SU-DHL-6 (cell line): ENCODE measurements at regions not wholly inside any gene's neighbourhood (a gene's known extent, or its start where the extent isn't known, plus 50 kb on each side); places are given as distances from the start of the nearest gene placed in this dataset.

Experiments used
- H2AFZ ChIP-seq: fragments of 200-600 bp; sonication (generic); 2 replicates; pipeline ENCODE4 v1.6.1; 2014; ENCODE audit warnings: low read depth, mild to moderate bottlenecking, moderate library complexity, mixed read lengths, antibody characterized with exemption, low read length; ENCODE audit not compliant: severe bottlenecking
- H3F3A ChIP-seq: fragments of 200-600 bp; shearing (Covaris generic); 2 replicates; pipeline ENCODE4 v1.6.0; 2016; ENCODE audit warnings: antibody characterized with exemption, mild to moderate bottlenecking; ENCODE audit not compliant: insufficient read depth
- H3K27ac ChIP-seq: fragments of 200-600 bp; sonication (generic); 2 replicates; pipeline ENCODE4 v1.5.1; 2016; ENCODE audit warnings: low read depth, mild to moderate bottlenecking, low read length, moderate library complexity, mixed read lengths
- H3K27me3 ChIP-seq: fragments of 200-600 bp; sonication (generic), shearing (Covaris generic); 2 replicates; pipeline ENCODE4 v1.6.0; 2014; ENCODE audit warnings: mild to moderate bottlenecking, low read length
- H3K36me3 ChIP-seq: fragments of 200-600 bp; sonication (generic); 2 replicates; pipeline ENCODE4 v1.6.1; 2014; ENCODE audit warnings: mild to moderate bottlenecking, low read length, mixed read lengths
- H3K4me2 ChIP-seq: fragments of 300-600, 200-600 bp; shearing (Covaris generic), sonication (generic); 2 replicates; pipeline ENCODE4 v1.6.0; 2014; ENCODE audit warnings: low read length, low read depth, mild to moderate bottlenecking; ENCODE audit not compliant: poor library complexity, severe bottlenecking
- H3K4me3 ChIP-seq: fragments of 200-600 bp; sonication (generic); 2 replicates; pipeline ENCODE4 v1.5.1; 2014; ENCODE audit warnings: antibody characterized with exemption, low read length, mild to moderate bottlenecking, mixed read lengths; ENCODE audit not compliant: insufficient read depth, poor library complexity, severe bottlenecking
- H3K79me2 ChIP-seq: fragments of 200-600 bp; sonication (generic); 2 replicates; pipeline ENCODE4 v1.6.1; 2014; ENCODE audit warnings: mild to moderate bottlenecking, low read length, moderate library complexity; ENCODE audit not compliant: insufficient read depth
- H3K9ac ChIP-seq: fragments of 200-600 bp; sonication (generic); 2 replicates; pipeline ENCODE4 v1.7.0; 2014; ENCODE audit warnings: mild to moderate bottlenecking, low read length
- H3K9me2 ChIP-seq: fragments of 200-600 bp; sonication (generic); replicated peaks from 2 replicates; pipeline ENCODE4 v1.6.1; 2014; ENCODE audit warnings: low read length; ENCODE audit not compliant: insufficient read depth
- H3K9me3 ChIP-seq: fragments of 200-600 bp; sonication (generic); 2 replicates; pipeline ENCODE4 v1.6.1; 2014; ENCODE audit warnings: low read length, mixed read lengths; ENCODE audit not compliant: insufficient read depth
- H4K20me1 ChIP-seq: fragments of 200-600 bp; sonication (generic); 2 replicates; pipeline ENCODE4 v1.6.1; 2014; ENCODE audit warnings: low read depth, mild to moderate bottlenecking, antibody characterized with exemption, low read length, moderate library complexity, mixed read lengths
- CTCF ChIP-seq: fragments of 200-600 bp; sonication (generic); IDR thresholded peaks from one replicate; pipeline ENCODE4 v1.5.1; 2017; ENCODE audit warnings: antibody characterized with exemption, mild to moderate bottlenecking, low read length, moderate library complexity; ENCODE audit not compliant: insufficient read depth, poor library complexity, severe bottlenecking
- EZH2phosphoT487 ChIP-seq: fragments of 200-600 bp; sonication (generic), shearing (Covaris generic); conservative IDR thresholded peaks from 2 replicates; pipeline ENCODE4 v1.6.1; 2018; ENCODE audit warnings: mild to moderate bottlenecking, antibody characterized with exemption, low read length, moderate library complexity, mixed read lengths

- no peaks in the 10 kb centered on the region for H4K20me1 ChIP-seq
- no peaks in the 10 kb centered on the region for H3K27me3 ChIP-seq
- no peak overlapping the region for H3K9ac ChIP-seq
- no peaks in the 10 kb centered on the region for H3K9me3 ChIP-seq
- H3K36me3 ChIP-seq: no peaks in the 10 kb centered on the region
- no peaks in the 10 kb centered on the region for H3F3A ChIP-seq
- no peak overlapping the region for H3K4me2 ChIP-seq
- no peaks in the 10 kb centered on the region for H3K79me2 ChIP-seq
- H3K9me2 ChIP-seq: no peaks in the 10 kb centered on the region
- no peak overlapping the region for H3K4me3 ChIP-seq
- no peak overlapping the region for H2AFZ ChIP-seq
- H3K27ac ChIP-seq: no peak overlapping the region
- TF ChIP-seq CTCF (no peak), EZH2phosphoT487 (no peak)
Measured at GRCh38 chr21:38942748-38943211, 137.1 kb downstream of the ETS2 start.

DNA sequence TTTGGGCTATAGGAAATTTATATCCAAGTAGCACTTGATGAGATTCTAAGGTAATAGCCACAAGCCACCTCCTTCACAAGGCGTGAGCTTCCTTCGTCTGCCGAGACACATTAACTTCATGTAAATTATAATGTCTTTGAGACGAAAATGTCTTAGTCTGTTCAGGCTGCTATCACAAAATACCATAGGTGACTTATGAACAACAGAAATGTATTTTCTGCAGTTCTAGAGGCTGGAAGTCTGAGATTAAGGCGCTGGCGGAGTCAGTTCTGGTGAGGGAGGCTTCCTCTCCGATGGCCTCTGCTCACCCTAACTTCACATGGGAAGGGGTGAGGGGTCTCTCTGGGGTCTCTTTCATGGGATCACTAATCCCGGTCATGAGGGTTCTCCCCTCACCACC lies 133.0 kb downstream of the ETS2 start:
- Histone ChIP-seq H3K4me3 (no peak overlapping the region), H3K79me2 (no peaks in the 10 kb centered on the region), H3K27me3 (no peaks in the 10 kb centered on the region), H3K4me2 (no peak overlapping the region), H3K9ac (no peak overlapping the region), H4K20me1 (no peaks in the 10 kb centered on the region), H2AFZ (no peak overlapping the region), H3K27ac (no peak overlapping the region), H3K9me3 (no peaks in the 10 kb centered on the region), H3K36me3 (no peaks in the 10 kb centered on the region), H3K9me2 (no peaks in the 10 kb centered on the region), H3F3A (no peaks in the 10 kb centered on the region)
- TF ChIP-seq EZH2phosphoT487 (no peak), CTCF (no peak)

DNA sequence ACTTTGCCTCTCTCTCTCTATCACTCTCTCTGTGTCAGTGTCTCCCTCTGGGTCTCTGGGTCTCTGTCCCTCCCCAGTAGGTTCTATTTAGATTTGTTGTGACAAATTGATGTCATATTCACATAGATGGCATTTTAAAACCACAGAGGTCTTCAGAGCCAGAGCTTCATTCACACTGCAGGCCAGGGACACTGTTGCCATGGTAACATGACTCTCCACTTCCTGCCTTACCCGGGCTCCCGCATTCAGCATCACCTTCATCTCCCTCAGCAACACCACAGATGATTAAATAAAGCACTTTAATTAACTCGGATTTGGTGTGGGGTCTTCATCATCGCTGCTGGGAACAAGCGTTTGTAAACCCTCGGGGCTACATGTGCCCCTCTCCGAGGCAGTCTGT lies 132.6 kb downstream of the ETS2 start:
- H3F3A ChIP-seq: no peaks in the 10 kb centered on the region
- H3K9me3 ChIP-seq: no peaks in the 10 kb centered on the region
- H3K9me2 ChIP-seq: no peaks in the 10 kb centered on the region
- no peak overlapping the region for H3K4me2 ChIP-seq
- TF ChIP-seq CTCF: no peak
- no peak for TF ChIP-seq EZH2phosphoT487
- no peak overlapping the region for H3K27ac ChIP-seq
- H3K36me3 ChIP-seq: no peaks in the 10 kb centered on the region
- H3K79me2 ChIP-seq: no peaks in the 10 kb centered on the region
- H3K27me3 ChIP-seq: no peaks in the 10 kb centered on the region
- no peaks in the 10 kb centered on the region for H4K20me1 ChIP-seq
- no peak overlapping the region for H3K9ac ChIP-seq
- H2AFZ ChIP-seq: no peak overlapping the region
- no peak overlapping the region for H3K4me3 ChIP-seq
